ENCODE measurements at regions not wholly inside any gene's neighbourhood (a gene's known extent, or its start where the extent isn't known, plus 50 kb on each side); places are given as distances from the start of the nearest gene placed in this dataset.

GRCh38 chr3:20450611-20451010 is 264.6 kb upstream of the SGO1 start:
- ChIA-PET SMC1A (ENCODE audit: uncharacterized antibody, unreplicated experiment) (no interaction called here), CTCF (interaction anchor here (0.5 to 1.3 kb wide), 2 partner anchors 10 to 122 kb away, joined by 3 to 4 read pairs; no protein-coding TSS in a partner anchor), RAD21 (ENCODE audit: unreplicated experiment) (no interaction called here), POLR2A (no interaction called here)
- ATAC-seq (no peak), DNase-seq (ENCODE audit: low read depth, low spot score) (no peak), FAIRE-seq (no peak)
- BruUV-seq (replicated peaks), result no TSS peak
- H3K79me2 ChIP-seq (ENCODE audit: control insufficient read depth, insufficient read depth, low read length), result no peaks in the 10 kb centered on the region
- no peaks in the 10 kb centered on the region for H3K4me1 ChIP-seq (ENCODE audit: control insufficient read depth, insufficient read depth, low read length)
- no peak for TF ChIP-seq RAD51 (IDR thresholded peaks at IDR 0.05)
- no peak for TF ChIP-seq STAT1 (conservative IDR thresholded peaks at IDR 0.05)
- TF ChIP-seq NFYA (IDR thresholded peaks at IDR 0.05; ENCODE audit: borderline replicate concordance, low read depth, low read length), result no peak
- no peak for TF ChIP-seq FOXM1 (IDR thresholded peaks at IDR 0.05; ENCODE audit: low read depth, low read length)
- no peak for TF ChIP-seq RCOR1 (conservative IDR thresholded peaks at IDR 0.05; ENCODE audit: low read depth, low read length)
- no peak for TF ChIP-seq SREBF1 (IDR thresholded peaks at IDR 0.05; ENCODE audit: low read length)
- TF ChIP-seq MTA2 (IDR thresholded peaks at IDR 0.05; ENCODE audit: low read depth), result no peak
- TF ChIP-seq JUNB (IDR thresholded peaks at IDR 0.05), result no peak
- TF ChIP-seq MYB (IDR thresholded peaks at IDR 0.05; ENCODE audit: borderline replicate concordance, low read depth, low read length), result no peak
- no peak for TF ChIP-seq NFYB (IDR thresholded peaks at IDR 0.05; ENCODE audit: insufficient read depth, low read depth, low read length)
- TF ChIP-seq POLR2A (IDR thresholded peaks at IDR 0.05; ENCODE audit: low read depth, low read length), result no peak
- TF ChIP-seq SUZ12 (IDR thresholded peaks at IDR 0.05; ENCODE audit: unreplicated experiment), result no peak
- no peak for TF ChIP-seq CBFB (IDR thresholded peaks at IDR 0.05; ENCODE audit: low read depth)
- H3K4me3 ChIP-seq, result no peak overlapping the region
- no peaks in the 10 kb centered on the region for H3K36me3 ChIP-seq (ENCODE audit: control insufficient read depth in 2 of 2, insufficient read depth in 2 of 2, low read length in 1 of 2)
- H3K9ac ChIP-seq (ENCODE audit: control insufficient read depth, insufficient read depth, low read length), result no peak overlapping the region
- H3K27me3 ChIP-seq (replicated peaks in 1 of 2; ENCODE audit: control insufficient read depth in 2 of 2, insufficient read depth in 2 of 2, low read length in 1 of 2), result no peaks in the 10 kb centered on the region
- in situ Hi-C loops (cut with MboI), result no loop called here
- H2AFZ ChIP-seq (ENCODE audit: control insufficient read depth, low read depth, low read length), result no peak overlapping the region
- H4K20me1 ChIP-seq (ENCODE audit: control insufficient read depth, insufficient read depth), result no peaks in the 10 kb centered on the region
- H3K9me3 ChIP-seq (replicated peaks; ENCODE audit: control insufficient read depth, insufficient read depth, low read length), result no peaks in the 10 kb centered on the region
- WGBS (ENCODE audit: insufficient coverage, insufficient replicate concordance, low lambda C conversion rate, missing lambda C conversion rate), result 68% methylated on average over 1 of the region's 1 CpG
- intact Hi-C loops (cut with micrococcal nuclease; ENCODE audit: unreplicated experiment), result no loop called here
- H3K4me2 ChIP-seq (ENCODE audit: control insufficient read depth, insufficient read depth), result no peak overlapping the region
- H3K27ac ChIP-seq (ENCODE audit: control insufficient read depth, insufficient read depth), result no peak overlapping the region
